Fibroblast of villous mesenchyme (primary cell): ENCODE measurements at regions not wholly inside any gene's neighbourhood (a gene's known extent, or its start where the extent isn't known, plus 50 kb on each side); places are given as distances from the start of the nearest gene placed in this dataset.
A peak's percentile ranks its signal among the peaks of the same experiment; 100 is the strongest.

Source experiments
- DNase-seq: peaks from one replicate; pipeline ENCODE4 v3.0.0-alpha.2; 2010; ENCODE audit warnings: low read depth
- H3K4me3 ChIP-seq: 2 replicates; pipeline ENCODE4 v1.5.1; 2011; ENCODE audit warnings: low read depth, mild to moderate bottlenecking, low read length
- TF ChIP-seq, protein P1 (sequence below): IDR thresholded peaks from 2 replicates; pipeline ENCODE4 v1.5.1; 2012; ENCODE audit warnings: low read depth, mild to moderate bottlenecking, low read length; ENCODE audit not compliant: insufficient read depth

DNA sequence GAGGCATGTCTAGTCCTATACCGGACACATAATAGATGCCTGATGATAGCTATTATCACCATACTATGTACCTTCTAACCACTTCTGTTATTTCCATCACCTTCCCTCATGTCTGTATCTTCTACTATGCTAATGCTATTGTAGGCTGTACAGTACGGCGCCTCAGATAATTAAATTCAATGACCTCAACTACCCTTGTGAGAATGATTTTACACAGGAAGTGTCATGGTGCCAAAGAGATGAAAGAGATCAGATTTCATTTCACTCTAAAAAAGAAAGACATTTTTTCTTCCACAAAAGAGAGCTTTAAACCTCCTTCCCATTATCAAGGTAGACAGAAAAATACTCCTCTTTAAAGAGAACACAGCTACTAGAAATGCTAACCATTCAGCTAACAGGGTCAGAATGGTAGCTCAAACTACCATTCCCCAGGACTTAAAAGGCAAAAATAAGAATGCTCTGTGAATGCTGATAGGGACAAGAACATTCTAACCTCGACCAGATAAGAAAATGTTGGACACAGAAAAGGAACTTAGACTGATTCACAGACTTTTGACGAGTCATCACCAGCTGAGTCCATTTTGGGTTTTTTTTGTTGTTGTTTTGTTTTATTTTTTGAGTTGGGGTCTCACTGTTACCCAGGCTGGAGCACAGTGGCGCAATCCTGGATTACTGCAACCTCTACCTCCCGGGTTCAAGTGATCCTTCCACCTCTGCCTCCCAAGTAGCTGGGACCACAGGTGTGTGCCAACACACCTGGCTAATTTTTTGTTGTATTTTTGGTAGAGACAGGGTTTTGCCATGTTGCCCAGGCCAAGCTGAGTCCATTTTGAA lies 99.2 kb upstream of the RAPGEF2 start:
- no peak for DNase-seq

DNA sequence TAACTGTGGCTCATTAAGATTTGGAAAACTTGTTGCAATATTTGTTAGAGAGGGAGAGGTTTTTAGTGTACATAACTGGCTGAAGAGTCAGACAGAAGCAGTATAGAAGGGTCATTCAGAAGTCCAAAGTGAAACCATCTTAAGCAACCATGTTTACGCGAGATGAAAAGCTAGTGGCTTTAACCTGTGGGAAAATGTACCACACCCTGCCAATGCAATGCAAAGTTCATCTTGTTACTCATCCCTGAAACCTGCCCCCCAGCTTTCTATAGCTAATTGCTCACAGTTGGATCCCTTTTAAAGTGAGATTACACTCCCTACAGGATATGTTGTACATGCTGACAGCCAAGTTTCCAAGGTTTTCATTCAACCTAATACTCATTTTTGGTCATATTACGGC lies 96.7 kb upstream of the RAPGEF2 start:
- TF ChIP-seq, protein P1, sequence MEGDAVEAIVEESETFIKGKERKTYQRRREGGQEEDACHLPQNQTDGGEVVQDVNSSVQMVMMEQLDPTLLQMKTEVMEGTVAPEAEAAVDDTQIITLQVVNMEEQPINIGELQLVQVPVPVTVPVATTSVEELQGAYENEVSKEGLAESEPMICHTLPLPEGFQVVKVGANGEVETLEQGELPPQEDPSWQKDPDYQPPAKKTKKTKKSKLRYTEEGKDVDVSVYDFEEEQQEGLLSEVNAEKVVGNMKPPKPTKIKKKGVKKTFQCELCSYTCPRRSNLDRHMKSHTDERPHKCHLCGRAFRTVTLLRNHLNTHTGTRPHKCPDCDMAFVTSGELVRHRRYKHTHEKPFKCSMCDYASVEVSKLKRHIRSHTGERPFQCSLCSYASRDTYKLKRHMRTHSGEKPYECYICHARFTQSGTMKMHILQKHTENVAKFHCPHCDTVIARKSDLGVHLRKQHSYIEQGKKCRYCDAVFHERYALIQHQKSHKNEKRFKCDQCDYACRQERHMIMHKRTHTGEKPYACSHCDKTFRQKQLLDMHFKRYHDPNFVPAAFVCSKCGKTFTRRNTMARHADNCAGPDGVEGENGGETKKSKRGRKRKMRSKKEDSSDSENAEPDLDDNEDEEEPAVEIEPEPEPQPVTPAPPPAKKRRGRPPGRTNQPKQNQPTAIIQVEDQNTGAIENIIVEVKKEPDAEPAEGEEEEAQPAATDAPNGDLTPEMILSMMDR = no peak
- DNase-seq = peak; percentile 66
- no peak overlapping the region for H3K4me3 ChIP-seq

More for the DNA sequence above, 99.2 kb upstream of the RAPGEF2 start:
- H3K4me3 ChIP-seq = no peak overlapping the region
- TF ChIP-seq, protein P1 = no peak

DNA sequence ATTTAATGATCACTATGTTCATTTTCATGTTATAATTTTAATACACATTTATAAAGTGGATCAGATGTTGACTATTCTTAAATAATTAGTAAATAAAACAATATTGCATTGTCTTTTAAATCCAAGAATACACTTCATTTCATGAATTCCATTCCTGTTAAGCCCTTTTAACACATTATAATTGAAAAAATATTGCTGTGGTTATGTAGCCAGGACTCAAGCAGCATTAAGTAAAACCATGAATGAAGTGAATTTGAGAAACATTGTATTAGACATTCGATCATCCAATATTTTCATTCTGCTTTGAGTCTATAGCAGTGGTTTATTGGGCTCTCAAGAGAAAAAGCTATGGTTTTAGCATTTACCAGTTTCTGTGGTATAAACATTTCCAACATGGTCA lies 94.2 kb upstream of the RAPGEF2 start:
- no peak overlapping the region for H3K4me3 ChIP-seq
- no peak for DNase-seq
- TF ChIP-seq, protein P1 = no peak

DNA sequence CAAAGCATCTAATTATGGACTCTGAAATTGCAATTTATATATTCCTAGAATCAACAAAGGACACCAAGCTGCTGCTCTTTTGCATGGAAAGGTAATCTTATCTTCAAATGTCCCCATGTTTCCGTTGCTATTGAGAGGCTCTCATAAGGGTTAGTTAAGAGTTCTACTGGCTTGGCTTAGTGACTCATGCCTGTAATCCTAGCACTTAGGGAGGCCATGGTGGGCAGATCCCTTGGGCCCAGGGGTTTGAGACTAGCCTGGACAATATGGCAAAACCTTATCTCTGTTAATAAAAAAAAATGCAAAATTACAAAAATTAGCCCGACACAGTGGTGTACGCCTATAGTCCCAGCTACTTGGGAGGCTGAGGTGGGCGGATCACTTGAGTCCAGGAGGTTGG lies 93.4 kb upstream of the RAPGEF2 start:
- no peak for DNase-seq
- TF ChIP-seq, protein P1 = no peak
- no peak overlapping the region for H3K4me3 ChIP-seq

DNA sequence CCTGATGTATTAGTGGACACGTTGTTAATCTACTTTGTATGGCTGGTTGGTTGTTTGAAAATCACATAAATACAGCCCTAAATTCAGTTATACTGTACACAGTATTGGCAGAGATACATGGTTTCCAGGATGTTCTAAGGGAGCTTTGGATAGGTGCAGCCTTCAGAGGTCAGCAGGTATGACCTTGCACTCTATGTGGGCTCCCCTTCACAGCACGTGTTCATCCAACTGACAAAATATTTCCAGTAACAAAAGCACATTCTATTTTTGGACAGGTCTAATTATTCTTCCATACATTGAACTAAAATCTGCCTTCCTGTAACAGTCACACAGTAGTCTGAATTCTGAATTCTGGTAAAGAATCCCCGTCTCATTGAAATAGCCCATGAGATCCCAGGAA lies 92.8 kb upstream of the RAPGEF2 start:
- TF ChIP-seq, protein P1 = no peak
- no peak for DNase-seq
- H3K4me3 ChIP-seq = no peak overlapping the region

DNA sequence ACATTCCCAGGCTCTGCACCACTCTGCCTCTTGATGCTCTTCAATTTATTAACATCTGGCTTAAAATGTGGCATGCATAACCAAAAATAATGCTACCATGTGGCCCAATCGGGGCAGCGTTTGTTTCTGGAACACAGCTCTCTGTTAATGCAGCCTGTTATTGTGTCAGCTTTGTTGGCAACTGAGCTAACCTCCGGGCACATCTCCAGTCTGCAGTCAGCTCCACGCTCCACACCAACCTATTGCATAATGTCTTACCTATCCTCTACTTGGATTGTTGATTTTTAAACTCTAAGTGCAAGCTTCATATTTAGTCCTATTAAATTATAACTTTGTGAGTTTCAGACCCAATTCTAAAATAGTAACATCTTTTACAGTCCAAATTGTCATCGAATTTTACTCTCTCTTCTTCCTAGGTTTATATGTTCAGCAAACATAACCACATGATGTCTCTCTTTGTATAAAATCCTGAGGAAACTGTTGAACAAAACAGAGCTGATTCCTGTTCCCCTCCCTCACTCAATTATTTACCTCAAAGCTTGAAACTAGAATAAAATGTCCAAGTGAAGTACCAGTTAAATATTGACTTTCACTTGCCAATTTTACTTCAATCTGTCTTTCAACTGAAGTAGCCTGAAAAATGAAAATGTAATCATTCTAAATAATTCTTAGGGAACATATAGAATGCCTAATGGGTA lies 92.2 kb upstream of the RAPGEF2 start:
- TF ChIP-seq, protein P1 = no peak
- H3K4me3 ChIP-seq = no peak overlapping the region
- DNase-seq = peak; percentile 43
